Stomach (tissue), 4 donors: ENCODE measurements at regions not wholly inside any gene's neighbourhood (a gene's known extent, or its start where the extent isn't known, plus 50 kb on each side); places are given as distances from the start of the nearest gene placed in this dataset.

ENCODE experiments used
- EP300 ChIP-seq: sonication (generic); formaldehyde crosslinking; IDR thresholded peaks from one replicate; pipeline ENCODE4 v1.6.1; 2017; ENCODE audit warnings: antibody characterized with exemption
- POLR2A ChIP-seq, 4 donors: fragments of 450-650 bp; IDR thresholded peaks; one replicate each; pipeline ENCODE4 v1.6.1; 2016; ENCODE audit warnings: antibody characterized with exemption in 4 of 4, control low read depth in 2 of 4, mild to moderate bottlenecking in 1 of 4, moderate library complexity in 1 of 4
- TF ChIP-seq, protein P1 (sequence below), 7 experiments: fragments of 450-650 bp in 4 of 7; fragments of 200-600 bp in 3 of 7; sonication (generic) in 3 of 7; IDR thresholded peaks; one replicate each; pipeline ENCODE4 v1.5.1; 2016 to 2019; ENCODE audit warnings: antibody characterized with exemption in 7 of 7, control low read depth in 2 of 7, mild to moderate bottlenecking in 1 of 7

DNA sequence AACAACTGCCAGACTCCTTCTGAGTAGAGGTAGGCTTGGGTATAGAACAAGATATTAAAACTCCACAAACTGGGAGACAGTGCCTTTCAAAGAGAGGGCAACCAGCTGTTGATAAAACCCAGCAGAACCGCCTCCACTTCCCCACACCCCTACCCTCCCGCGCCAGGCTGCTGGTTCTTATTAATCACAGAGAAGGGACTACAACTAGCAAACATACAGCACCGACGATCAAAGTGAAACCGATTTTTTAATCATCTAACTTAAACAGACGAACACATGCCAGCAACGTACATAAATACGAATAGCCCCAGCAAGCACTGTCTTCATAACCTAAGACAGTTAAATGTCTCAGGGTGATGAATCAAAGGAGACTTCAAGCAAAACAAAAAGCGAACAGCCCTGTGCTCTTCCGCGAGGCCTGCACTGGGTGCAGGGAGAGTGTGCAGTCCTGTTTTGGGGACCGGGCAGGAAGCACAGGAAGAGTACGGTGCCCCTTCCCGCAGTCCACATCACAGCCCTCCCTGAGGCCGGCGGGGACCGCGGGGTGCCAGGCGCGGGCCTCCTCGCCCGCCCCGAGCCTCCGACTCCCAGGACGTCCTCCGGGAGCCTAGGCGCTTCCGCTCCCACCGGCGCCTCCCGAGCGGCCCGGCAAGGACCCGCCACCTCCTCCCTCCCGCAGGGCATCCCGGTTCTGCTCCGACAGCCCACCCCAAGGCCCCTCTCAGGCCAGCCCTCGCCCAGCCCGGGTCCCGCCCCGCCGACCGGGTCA, 75.1 kb upstream of the VGLL4 start:
- TF ChIP-seq POLR2A (IDR thresholded peaks at IDR 0.05) (no peak), EP300 (no peak)
- TF ChIP-seq, protein P1, sequence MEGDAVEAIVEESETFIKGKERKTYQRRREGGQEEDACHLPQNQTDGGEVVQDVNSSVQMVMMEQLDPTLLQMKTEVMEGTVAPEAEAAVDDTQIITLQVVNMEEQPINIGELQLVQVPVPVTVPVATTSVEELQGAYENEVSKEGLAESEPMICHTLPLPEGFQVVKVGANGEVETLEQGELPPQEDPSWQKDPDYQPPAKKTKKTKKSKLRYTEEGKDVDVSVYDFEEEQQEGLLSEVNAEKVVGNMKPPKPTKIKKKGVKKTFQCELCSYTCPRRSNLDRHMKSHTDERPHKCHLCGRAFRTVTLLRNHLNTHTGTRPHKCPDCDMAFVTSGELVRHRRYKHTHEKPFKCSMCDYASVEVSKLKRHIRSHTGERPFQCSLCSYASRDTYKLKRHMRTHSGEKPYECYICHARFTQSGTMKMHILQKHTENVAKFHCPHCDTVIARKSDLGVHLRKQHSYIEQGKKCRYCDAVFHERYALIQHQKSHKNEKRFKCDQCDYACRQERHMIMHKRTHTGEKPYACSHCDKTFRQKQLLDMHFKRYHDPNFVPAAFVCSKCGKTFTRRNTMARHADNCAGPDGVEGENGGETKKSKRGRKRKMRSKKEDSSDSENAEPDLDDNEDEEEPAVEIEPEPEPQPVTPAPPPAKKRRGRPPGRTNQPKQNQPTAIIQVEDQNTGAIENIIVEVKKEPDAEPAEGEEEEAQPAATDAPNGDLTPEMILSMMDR (IDR thresholded peaks at IDR 0.05): no peak
